H1 (cell line): ENCODE measurements at regions not wholly inside any gene's neighbourhood (a gene's known extent, or its start where the extent isn't known, plus 50 kb on each side); places are given as distances from the start of the nearest gene placed in this dataset.

Experiments used
- EZH2 ChIP-seq: fragments of 200-600 bp; sonication (generic); IDR thresholded peaks from 2 replicates; pipeline ENCODE4 v1.7.1; 2012; ENCODE audit warnings: low read depth, mild to moderate bottlenecking, moderate library complexity, low read length, inconsistent platforms; ENCODE audit not compliant: severe bottlenecking
- SIN3A ChIP-seq, 2 experiments: IDR thresholded peaks in 1 of 2; conservative IDR thresholded peaks in 1 of 2; 2 replicates each; pipeline ENCODE4 v1.6.1; 2011 to 2012; ENCODE audit warnings: low read length in 2 of 2, improper control_type of control experiment in 1 of 2, low read depth in 1 of 2, mild to moderate bottlenecking in 1 of 2
- SRF ChIP-seq: IDR thresholded peaks from 2 replicates; pipeline ENCODE4 v1.6.1; 2011; ENCODE audit warnings: mild to moderate bottlenecking, low read depth, low read length, moderate library complexity

- TF ChIP-seq SIN3A (conservative IDR thresholded peaks at IDR 0.05 in 1 of 2, IDR thresholded peaks at IDR 0.05 in 1 of 2; ENCODE audit: low read depth in 1 of 2, low read length in 2 of 2) (no peak), SRF (no peak), EZH2 (no peak)
Measured at GRCh38 chr14:65941091-65941490, 528.6 kb downstream of the FUT8 start (continued).
